HEK293 (cell line): ENCODE measurements at regions not wholly inside any gene's neighbourhood (a gene's known extent, or its start where the extent isn't known, plus 50 kb on each side); places are given as distances from the start of the nearest gene placed in this dataset.

Experiments used
- CTCF ChIA-PET: fragments of 350-600 bp; formaldehyde crosslinking; extraction: SDS; loops from one replicate; lab custom pipeline; 2021; ENCODE audit warnings: antibody characterized with exemption; lab: Yijun Ruan, JAX
- POLR2A ChIA-PET: fragments of 300-600 bp; formaldehyde crosslinking; extraction: SDS; loops from one replicate; lab custom pipeline; 2020; ENCODE audit warnings: antibody characterized with exemption, inconsistent platforms; lab: Yijun Ruan, JAX
- H3K27ac ChIP-seq: fragments of 200-500 bp; sonication (Bioruptor generic); 2 replicates; pipeline ENCODE4 v1.5.1; 2014; ENCODE audit warnings: low read depth, low read length, control low read depth, inconsistent platforms; ENCODE audit errors: extremely low read depth
- H3K36me3 ChIP-seq, 2 experiments: fragments of 200-500 bp in 1 of 2; sonication (Bioruptor generic) in 1 of 2; 1 replicate in 1 of 2; 2 replicates in 1 of 2; pipeline ENCODE4 v1.5.1; 2014 to 2017; ENCODE audit warnings: inconsistent platforms in 2 of 2, low read length in 2 of 2; ENCODE audit not compliant: control insufficient read depth in 2 of 2, insufficient read depth in 1 of 2
- H3K4me1 ChIP-seq: fragments of 200-500 bp; sonication (Bioruptor generic); 2 replicates; pipeline ENCODE4 v1.5.1; 2014; ENCODE audit warnings: mild to moderate bottlenecking, low read length, inconsistent platforms; ENCODE audit not compliant: control insufficient read depth, insufficient read depth
- H3K4me3 ChIP-seq: 2 replicates; pipeline ENCODE4 v1.5.1; 2011; ENCODE audit warnings: low read depth, mild to moderate bottlenecking, control low read depth, low read length, moderate library complexity
- H3K9me3 ChIP-seq: fragments of 200-500 bp; sonication (Bioruptor generic); 2 replicates; pipeline ENCODE4 v1.5.1; 2014; ENCODE audit warnings: low read depth, low read length, inconsistent platforms; ENCODE audit not compliant: control insufficient read depth, insufficient read depth
- GLI2 ChIP-seq: fragments of 450-650 bp; formaldehyde crosslinking; IDR thresholded peaks from 2 replicates; pipeline ENCODE4; 2017; ENCODE audit warnings: missing biosample characterization, missing genetic modification characterization, low read depth, borderline replicate concordance
- GLIS2 ChIP-seq: fragments of 450-650 bp; formaldehyde crosslinking; IDR thresholded peaks from 2 replicates; pipeline ENCODE4 v1.5.1; 2016; ENCODE audit warnings: missing biosample characterization, missing genetic modification characterization
- KLF1 ChIP-seq: fragments of 450-650 bp; formaldehyde crosslinking; IDR thresholded peaks from 2 replicates; pipeline ENCODE4 v1.5.1; 2016; ENCODE audit warnings: missing biosample characterization, missing genetic modification characterization
- RBAK ChIP-seq: fragments of 450-650 bp; formaldehyde crosslinking; IDR thresholded peaks from 2 replicates; pipeline ENCODE4 v1.5.1; 2016; ENCODE audit warnings: missing biosample characterization, missing genetic modification characterization
- SETDB1 ChIP-seq: IDR thresholded peaks from one replicate; pipeline ENCODE4 v1.6.1; 2017; ENCODE audit warnings: mild to moderate bottlenecking, low read length, moderate library complexity, mixed read lengths; ENCODE audit not compliant: insufficient read length
- SP7 ChIP-seq: fragments of 450-650 bp; formaldehyde crosslinking; IDR thresholded peaks from 2 replicates; pipeline ENCODE4 v1.5.1; 2016; ENCODE audit warnings: missing biosample characterization, missing genetic modification characterization
- ZBTB1 ChIP-seq: fragments of 450-650 bp; formaldehyde crosslinking; IDR thresholded peaks from 2 replicates; pipeline ENCODE4 v1.5.1; 2016; ENCODE audit warnings: missing biosample characterization, missing genetic modification characterization
- ZBTB21 ChIP-seq: fragments of 450-650 bp; formaldehyde crosslinking; IDR thresholded peaks from 2 replicates; pipeline ENCODE4 v1.5.1; 2017; ENCODE audit warnings: missing biosample characterization, missing genetic modification characterization
- ZNF157 ChIP-seq: fragments of 450-650 bp; formaldehyde crosslinking; IDR thresholded peaks from 2 replicates; pipeline ENCODE4 v1.5.1; 2016; ENCODE audit warnings: missing biosample characterization, missing genetic modification characterization
- ZNF19 ChIP-seq: fragments of 450-650 bp; formaldehyde crosslinking; IDR thresholded peaks from 2 replicates; pipeline ENCODE4; 2016; ENCODE audit warnings: missing biosample characterization, missing genetic modification characterization, low read depth
- ZNF302 ChIP-seq: fragments of 450-650 bp; formaldehyde crosslinking; IDR thresholded peaks from 2 replicates; pipeline ENCODE4 v1.5.1; 2016; ENCODE audit warnings: missing biosample characterization, missing genetic modification characterization, low read depth
- ZNF341 ChIP-seq: fragments of 450-650 bp; formaldehyde crosslinking; IDR thresholded peaks from 2 replicates; pipeline ENCODE4; 2016; ENCODE audit warnings: low read depth, missing biosample characterization, missing genetic modification characterization
- ZNF501 ChIP-seq: fragments of 450-650 bp; formaldehyde crosslinking; IDR thresholded peaks from 2 replicates; pipeline ENCODE4 v1.5.1; 2016; ENCODE audit warnings: missing biosample characterization, missing genetic modification characterization
- ZNF514 ChIP-seq: fragments of 450-650 bp; formaldehyde crosslinking; IDR thresholded peaks from 2 replicates; pipeline ENCODE4 v1.5.1; 2016; ENCODE audit warnings: missing biosample characterization, missing genetic modification characterization
- ZNF561 ChIP-seq: fragments of 450-650 bp; IDR thresholded peaks from 2 replicates; pipeline ENCODE4 v1.5.1; 2018; ENCODE audit warnings: missing biosample characterization, missing genetic modification characterization, borderline replicate concordance
- ZNF621 ChIP-seq: fragments of 450-650 bp; formaldehyde crosslinking; IDR thresholded peaks from 2 replicates; pipeline ENCODE4 v1.5.1; 2017; ENCODE audit warnings: missing biosample characterization, missing genetic modification characterization
- ZSCAN23 ChIP-seq: fragments of 450-650 bp; formaldehyde crosslinking; IDR thresholded peaks from 2 replicates; pipeline ENCODE4 v1.5.1; 2016; ENCODE audit warnings: missing biosample characterization, missing genetic modification characterization
- TF ChIP-seq, protein P1 (sequence below): fragments of 450-650 bp; formaldehyde crosslinking; IDR thresholded peaks from 2 replicates; pipeline ENCODE4 v1.5.1; 2016; ENCODE audit warnings: missing biosample characterization, missing genetic modification characterization
- TF ChIP-seq, protein P2 (sequence below): IDR thresholded peaks from 2 replicates; pipeline ENCODE4 v1.6.1; 2011; ENCODE audit warnings: mild to moderate bottlenecking, low read depth, low read length, borderline replicate concordance
- TF ChIP-seq, protein P3 (sequence below): fragments of 450-650 bp; formaldehyde crosslinking; IDR thresholded peaks from 2 replicates; pipeline ENCODE4 v1.5.1; 2016; ENCODE audit warnings: missing biosample characterization, missing genetic modification characterization
- TF ChIP-seq, protein P4 (sequence below): fragments of 450-650 bp; formaldehyde crosslinking; IDR thresholded peaks from 2 replicates; pipeline ENCODE4 v1.5.1; 2016; ENCODE audit warnings: missing biosample characterization, missing genetic modification characterization

DNA sequence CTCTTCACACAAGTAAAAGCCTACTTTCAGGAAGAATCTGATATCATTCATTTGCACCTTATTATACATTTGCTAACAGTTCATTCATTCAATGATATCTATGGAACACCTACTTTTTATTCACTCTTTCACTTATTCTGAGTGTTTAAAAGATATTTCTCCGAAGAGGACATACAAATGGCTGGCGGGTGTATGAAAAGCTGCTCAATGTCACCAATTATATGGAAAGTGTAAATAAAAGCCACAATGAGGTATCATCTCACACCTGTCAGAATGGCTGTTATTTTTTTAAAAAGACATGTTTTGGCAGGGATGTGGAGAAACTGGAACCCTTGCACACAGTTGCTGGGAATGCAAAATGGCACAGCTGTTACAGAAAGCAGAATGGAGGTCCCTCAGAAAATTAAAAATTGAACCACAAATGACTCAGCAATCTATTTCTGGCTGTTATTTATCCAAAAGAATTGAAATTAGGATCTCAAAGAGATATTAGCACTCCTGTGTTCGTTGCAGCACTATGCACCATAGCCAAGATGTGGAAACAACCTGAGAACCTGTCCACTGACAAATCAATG is 127.6 kb upstream of the IRS2 start (continued):
- TF ChIP-seq, protein P1, sequence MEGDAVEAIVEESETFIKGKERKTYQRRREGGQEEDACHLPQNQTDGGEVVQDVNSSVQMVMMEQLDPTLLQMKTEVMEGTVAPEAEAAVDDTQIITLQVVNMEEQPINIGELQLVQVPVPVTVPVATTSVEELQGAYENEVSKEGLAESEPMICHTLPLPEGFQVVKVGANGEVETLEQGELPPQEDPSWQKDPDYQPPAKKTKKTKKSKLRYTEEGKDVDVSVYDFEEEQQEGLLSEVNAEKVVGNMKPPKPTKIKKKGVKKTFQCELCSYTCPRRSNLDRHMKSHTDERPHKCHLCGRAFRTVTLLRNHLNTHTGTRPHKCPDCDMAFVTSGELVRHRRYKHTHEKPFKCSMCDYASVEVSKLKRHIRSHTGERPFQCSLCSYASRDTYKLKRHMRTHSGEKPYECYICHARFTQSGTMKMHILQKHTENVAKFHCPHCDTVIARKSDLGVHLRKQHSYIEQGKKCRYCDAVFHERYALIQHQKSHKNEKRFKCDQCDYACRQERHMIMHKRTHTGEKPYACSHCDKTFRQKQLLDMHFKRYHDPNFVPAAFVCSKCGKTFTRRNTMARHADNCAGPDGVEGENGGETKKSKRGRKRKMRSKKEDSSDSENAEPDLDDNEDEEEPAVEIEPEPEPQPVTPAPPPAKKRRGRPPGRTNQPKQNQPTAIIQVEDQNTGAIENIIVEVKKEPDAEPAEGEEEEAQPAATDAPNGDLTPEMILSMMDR (tag by site-specific recombination), result no peak
- no peak for TF ChIP-seq ZBTB1 (tag by site-specific recombination)
- no peak for TF ChIP-seq SETDB1
- TF ChIP-seq, all 188 proteins: peak for 0

DNA sequence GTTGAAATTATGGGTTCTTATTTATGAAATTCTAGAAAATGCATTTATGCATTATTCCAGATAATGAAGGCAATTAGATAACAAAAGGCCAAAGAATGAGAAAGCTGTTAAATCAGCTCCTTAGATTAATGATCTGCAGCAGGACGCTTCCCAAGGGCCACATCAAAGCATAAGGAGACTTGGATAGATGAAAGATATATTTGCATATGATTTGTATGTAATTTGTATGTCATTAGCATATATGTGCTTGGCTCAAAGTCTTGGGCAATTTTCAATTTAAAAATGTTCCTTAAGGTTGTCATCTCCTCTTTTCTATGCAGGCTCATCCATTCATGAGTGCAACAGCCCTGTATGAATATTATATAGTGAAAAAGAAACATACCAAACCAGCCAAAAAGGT is 126.8 kb upstream of the IRS2 start:
- Histone ChIP-seq H3K36me3 (no peaks in the 10 kb centered on the region), H3K27ac (no peak overlapping the region), H3K4me3 (no peak overlapping the region), H3K9me3 (no peaks in the 10 kb centered on the region), H3K4me1 (no peaks in the 10 kb centered on the region)
- TF ChIP-seq RBAK, result no peak
- TF ChIP-seq, protein P2, sequence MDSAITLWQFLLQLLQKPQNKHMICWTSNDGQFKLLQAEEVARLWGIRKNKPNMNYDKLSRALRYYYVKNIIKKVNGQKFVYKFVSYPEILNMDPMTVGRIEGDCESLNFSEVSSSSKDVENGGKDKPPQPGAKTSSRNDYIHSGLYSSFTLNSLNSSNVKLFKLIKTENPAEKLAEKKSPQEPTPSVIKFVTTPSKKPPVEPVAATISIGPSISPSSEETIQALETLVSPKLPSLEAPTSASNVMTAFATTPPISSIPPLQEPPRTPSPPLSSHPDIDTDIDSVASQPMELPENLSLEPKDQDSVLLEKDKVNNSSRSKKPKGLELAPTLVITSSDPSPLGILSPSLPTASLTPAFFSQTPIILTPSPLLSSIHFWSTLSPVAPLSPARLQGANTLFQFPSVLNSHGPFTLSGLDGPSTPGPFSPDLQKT, result no peak
- ChIA-PET POLR2A (no interaction called here), CTCF (no interaction called here)

DNA sequence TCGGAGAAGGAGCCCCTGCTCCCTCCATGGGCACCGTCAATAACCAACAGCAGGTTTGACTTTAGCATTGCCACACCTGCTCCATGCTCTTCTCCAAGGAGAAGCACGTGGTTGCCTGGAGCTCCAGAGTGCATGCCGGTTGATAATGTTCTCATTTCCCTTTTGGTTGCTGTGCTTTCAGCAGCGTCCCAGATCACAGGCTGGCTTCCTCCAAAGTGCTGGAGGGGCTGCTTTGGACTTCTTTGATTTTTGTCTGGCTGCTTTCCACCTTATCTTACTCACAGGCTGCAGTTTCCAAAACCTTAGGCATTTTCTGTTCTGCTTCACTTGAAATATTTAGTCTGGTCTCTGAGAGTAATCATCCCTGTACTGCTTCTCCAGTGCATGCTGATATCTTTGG is 123.8 kb upstream of the IRS2 start:
- CTCF ChIA-PET, result no interaction called here
- H3K27ac ChIP-seq, result no peak overlapping the region
- no peaks in the 10 kb centered on the region for H3K36me3 ChIP-seq
- no peak overlapping the region for H3K4me3 ChIP-seq
- H3K9me3 ChIP-seq, result no peaks in the 10 kb centered on the region
- POLR2A ChIA-PET, result no interaction called here
- H3K4me1 ChIP-seq, result no peaks in the 10 kb centered on the region
- TF ChIP-seq GLI2 (tag by site-specific recombination), result no peak
- TF ChIP-seq, all 188 proteins: peak for 0

DNA sequence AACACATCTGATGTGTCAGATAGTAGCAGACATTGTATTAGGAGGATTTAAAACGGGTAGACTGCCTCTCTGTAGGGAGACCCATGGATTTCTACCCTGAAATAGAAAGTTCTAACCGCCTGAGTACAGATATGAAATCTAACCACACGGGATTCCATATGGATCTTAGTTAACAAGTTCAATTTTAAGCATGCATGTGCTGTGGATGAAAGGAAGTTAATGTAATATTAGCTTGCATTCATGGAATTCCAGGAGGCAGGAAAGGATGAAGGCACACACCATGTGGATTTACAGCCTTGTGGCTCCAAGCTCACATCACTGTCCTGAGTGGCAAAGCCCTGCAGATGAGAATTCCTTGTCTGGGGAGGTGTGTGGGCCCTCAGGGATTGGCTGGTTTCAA is 120.6 kb upstream of the IRS2 start:
- CTCF ChIA-PET, result no interaction called here
- POLR2A ChIA-PET, result no interaction called here
- Histone ChIP-seq H3K4me1 (no peaks in the 10 kb centered on the region), H3K27ac (no peak overlapping the region), H3K9me3 (no peaks in the 10 kb centered on the region), H3K36me3 (no peaks in the 10 kb centered on the region), H3K4me3 (no peak overlapping the region)
- TF ChIP-seq GLIS2, result no peak
- TF ChIP-seq, protein P3, sequence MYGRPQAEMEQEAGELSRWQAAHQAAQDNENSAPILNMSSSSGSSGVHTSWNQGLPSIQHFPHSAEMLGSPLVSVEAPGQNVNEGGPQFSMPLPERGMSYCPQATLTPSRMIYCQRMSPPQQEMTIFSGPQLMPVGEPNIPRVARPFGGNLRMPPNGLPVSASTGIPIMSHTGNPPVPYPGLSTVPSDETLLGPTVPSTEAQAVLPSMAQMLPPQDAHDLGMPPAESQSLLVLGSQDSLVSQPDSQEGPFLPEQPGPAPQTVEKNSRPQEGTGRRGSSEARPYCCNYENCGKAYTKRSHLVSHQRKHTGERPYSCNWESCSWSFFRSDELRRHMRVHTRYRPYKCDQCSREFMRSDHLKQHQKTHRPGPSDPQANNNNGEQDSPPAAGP, result no peak
- no peak for TF ChIP-seq ZBTB21 (tag by site-specific recombination)
- no peak for TF ChIP-seq ZNF501 (tag by site-specific recombination)
- no peak for TF ChIP-seq ZNF302 (tag by site-specific recombination)
- TF ChIP-seq ZNF621 (tag by site-specific recombination), result no peak
- TF ChIP-seq ZNF561 (tag by site-specific recombination), result no peak
- no peak for TF ChIP-seq ZNF341 (tag by site-specific recombination)
- no peak for TF ChIP-seq ZNF157 (tag by site-specific recombination)
- no peak for TF ChIP-seq ZSCAN23 (tag by site-specific recombination)
- TF ChIP-seq SP7 (tag by site-specific recombination), result no peak
- no peak for TF ChIP-seq ZNF19 (tag by site-specific recombination)
- TF ChIP-seq, protein P4, sequence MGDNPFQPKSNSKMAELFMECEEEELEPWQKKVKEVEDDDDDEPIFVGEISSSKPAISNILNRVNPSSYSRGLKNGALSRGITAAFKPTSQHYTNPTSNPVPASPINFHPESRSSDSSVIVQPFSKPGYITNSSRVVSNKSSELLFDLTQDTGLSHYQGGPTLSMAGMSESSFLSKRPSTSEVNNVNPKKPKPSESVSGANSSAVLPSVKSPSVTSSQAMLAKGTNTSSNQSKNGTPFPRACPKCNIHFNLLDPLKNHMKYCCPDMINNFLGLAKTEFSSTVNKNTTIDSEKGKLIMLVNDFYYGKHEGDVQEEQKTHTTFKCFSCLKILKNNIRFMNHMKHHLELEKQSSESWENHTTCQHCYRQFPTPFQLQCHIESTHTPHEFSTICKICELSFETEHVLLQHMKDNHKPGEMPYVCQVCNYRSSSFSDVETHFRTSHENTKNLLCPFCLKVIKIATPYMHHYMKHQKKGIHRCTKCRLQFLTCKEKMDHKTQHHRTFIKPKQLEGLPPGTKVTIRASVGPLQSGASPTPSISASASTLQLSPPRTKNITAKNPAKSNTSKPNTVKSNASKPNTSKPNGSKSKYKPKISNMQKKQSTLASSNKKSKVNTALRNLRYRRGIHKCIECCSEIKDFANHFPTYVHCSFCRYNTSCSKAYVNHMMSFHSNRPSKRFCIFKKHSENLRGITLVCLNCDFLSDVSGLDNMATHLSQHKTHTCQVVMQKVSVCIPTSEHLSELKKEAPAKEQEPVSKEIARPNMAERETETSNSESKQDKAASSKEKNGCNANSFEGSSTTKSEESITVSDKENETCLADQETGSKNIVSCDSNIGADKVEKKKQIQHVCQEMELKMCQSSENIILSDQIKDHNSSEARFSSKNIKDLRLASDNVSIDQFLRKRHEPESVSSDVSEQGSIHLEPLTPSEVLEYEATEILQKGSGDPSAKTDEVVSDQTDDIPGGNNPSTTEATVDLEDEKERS, result no peak
- TF ChIP-seq ZNF514, result no peak
- TF ChIP-seq KLF1 (tag by site-specific recombination), result no peak
